ENCODE measurements at regions not wholly inside any gene's neighbourhood (a gene's known extent, or its start where the extent isn't known, plus 50 kb on each side); places are given as distances from the start of the nearest gene placed in this dataset.

- no peak overlapping the region for H3K4me2 ChIP-seq (replicated peaks; ENCODE audit: low read depth, low read length, poor library complexity, severe bottlenecking)
- peaks cover 0 to 9% (median 0%) of the 10 kb centered on the region in 3 donors for H3K9me3 ChIP-seq (ENCODE audit: control extremely low read depth in 1 of 3, control insufficient read depth in 2 of 3, insufficient read depth in 1 of 3, low read length in 2 of 3)
- H3K79me2 ChIP-seq (ENCODE audit: control insufficient read depth, insufficient read depth, low read length) = no peaks in the 10 kb centered on the region
- no peak for TF ChIP-seq EZH2 (IDR thresholded peaks at IDR 0.05; ENCODE audit: borderline replicate concordance, insufficient read depth, low read depth, low read length, poor library complexity, severe bottlenecking)
- TF ChIP-seq CTCF (IDR thresholded peaks at IDR 0.05) = no peak
- WGBS (ENCODE audit: insufficient coverage) = 45% methylated on average over 2 of the region's 4 CpGs
- Mint-ChIP-seq H3K9me3 (ENCODE audit: insufficient read depth) (peaks cover 7% of the 10 kb centered on the region), H3K4me1 (no peaks in the 10 kb centered on the region), H3K4me3 (no peak overlapping the region), H3K27ac (no peak overlapping the region), H3K27me3 (peaks cover 8% of the 10 kb centered on the region)
- ATAC-seq (ENCODE audit: low read depth) (no peak), DNase-seq (no peak)
- no peaks in the 10 kb centered on the region for H3K27me3 ChIP-seq (replicated peaks in 1 of 4; ENCODE audit: control extremely low read depth in 1 of 4, control insufficient read depth in 3 of 4, insufficient read depth in 4 of 4, low read length in 3 of 4)
- no peak overlapping the region for H3K27ac ChIP-seq (ENCODE audit: low read length in 2 of 2)
- ChIA-PET CTCF (no interaction called here), POLR2A (no interaction called here)
- H2AFZ ChIP-seq (ENCODE audit: insufficient read depth, low read depth, low read length, poor library complexity, severe bottlenecking) = no peak overlapping the region
- no peak overlapping the region for H3K9ac ChIP-seq (ENCODE audit: low read length)
- H4K20me1 ChIP-seq (ENCODE audit: control insufficient read depth, insufficient read depth, low read length, poor library complexity, severe bottlenecking) = no peaks in the 10 kb centered on the region
- H3K4me1 ChIP-seq (ENCODE audit: control insufficient read depth in 2 of 2, insufficient read depth in 2 of 2, low read length in 2 of 2) = no peaks in the 10 kb centered on the region
- intact Hi-C loops (cut with micrococcal nuclease) = no loop called here
- no peaks in the 10 kb centered on the region for H3K36me3 ChIP-seq (replicated peaks in 1 of 2; ENCODE audit: control extremely low read depth in 1 of 2, control insufficient read depth in 1 of 2, extremely low read depth in 1 of 2, insufficient read depth in 2 of 2, low read length in 1 of 2)
- no peak overlapping the region for H3K4me3 ChIP-seq (ENCODE audit: control extremely low read depth in 1 of 5, extremely low read depth in 1 of 5, insufficient read depth in 1 of 5, low read depth in 2 of 5, low read length in 4 of 5)
Measured at GRCh38 chr4:154124539-154125255, 335.8 kb upstream of the SFRP2 start.

- intact Hi-C loops (cut with micrococcal nuclease) = no loop called here
- Histone ChIP-seq H3K9me3 (ENCODE audit: control extremely low read depth in 1 of 3, control insufficient read depth in 2 of 3, insufficient read depth in 1 of 3, low read length in 2 of 3) (peaks cover 0 to 9% (median 0%) of the 10 kb centered on the region in 3 donors), H3K4me3 (ENCODE audit: control extremely low read depth in 1 of 5, extremely low read depth in 1 of 5, insufficient read depth in 1 of 5, low read depth in 2 of 5, low read length in 4 of 5) (no peak overlapping the region), H3K79me2 (ENCODE audit: control insufficient read depth, insufficient read depth, low read length) (no peaks in the 10 kb centered on the region), H3K4me2 (replicated peaks; ENCODE audit: low read depth, low read length, poor library complexity, severe bottlenecking) (no peak overlapping the region), H3K36me3 (replicated peaks in 1 of 2; ENCODE audit: control extremely low read depth in 1 of 2, control insufficient read depth in 1 of 2, extremely low read depth in 1 of 2, insufficient read depth in 2 of 2, low read length in 1 of 2) (no peaks in the 10 kb centered on the region), H3K27me3 (replicated peaks in 1 of 4; ENCODE audit: control extremely low read depth in 1 of 4, control insufficient read depth in 3 of 4, insufficient read depth in 4 of 4, low read length in 3 of 4) (no peaks in the 10 kb centered on the region), H2AFZ (ENCODE audit: insufficient read depth, low read depth, low read length, poor library complexity, severe bottlenecking) (no peak overlapping the region), H4K20me1 (ENCODE audit: control insufficient read depth, insufficient read depth, low read length, poor library complexity, severe bottlenecking) (no peaks in the 10 kb centered on the region), H3K27ac (ENCODE audit: low read length in 2 of 2) (no peak overlapping the region), H3K9ac (ENCODE audit: low read length) (no peak overlapping the region), H3K4me1 (ENCODE audit: control insufficient read depth in 2 of 2, insufficient read depth in 2 of 2, low read length in 2 of 2) (no peaks in the 10 kb centered on the region)
- DNase-seq (no peak), ATAC-seq (ENCODE audit: low read depth) (no peak)
- no peaks in the 10 kb centered on the region for H3K4me1 Mint-ChIP-seq
- no peak overlapping the region for H3K27ac Mint-ChIP-seq
- ChIA-PET CTCF (no interaction called here), POLR2A (no interaction called here)
- peaks cover 8% of the 10 kb centered on the region for H3K27me3 Mint-ChIP-seq
- TF ChIP-seq CTCF (IDR thresholded peaks at IDR 0.05) (no peak), EZH2 (IDR thresholded peaks at IDR 0.05; ENCODE audit: borderline replicate concordance, insufficient read depth, low read depth, low read length, poor library complexity, severe bottlenecking) (no peak)
- peaks cover 7% of the 10 kb centered on the region for H3K9me3 Mint-ChIP-seq (ENCODE audit: insufficient read depth)
- WGBS (ENCODE audit: insufficient coverage) = 95% methylated on average over 3 of the region's 3 CpGs
- H3K4me3 Mint-ChIP-seq = no peak overlapping the region
Measured at GRCh38 chr4:154123897-154124296, 335.0 kb upstream of the SFRP2 start.
